ENCODE measurements at regions not wholly inside any gene's neighbourhood (a gene's known extent, or its start where the extent isn't known, plus 50 kb on each side); places are given as distances from the start of the nearest gene placed in this dataset.
"Not testable (repeated sequence)": the region's sequence is repeated elsewhere in the genome, so short reads cannot be mapped to it uniquely, and the experiment has no call there.

DNA sequence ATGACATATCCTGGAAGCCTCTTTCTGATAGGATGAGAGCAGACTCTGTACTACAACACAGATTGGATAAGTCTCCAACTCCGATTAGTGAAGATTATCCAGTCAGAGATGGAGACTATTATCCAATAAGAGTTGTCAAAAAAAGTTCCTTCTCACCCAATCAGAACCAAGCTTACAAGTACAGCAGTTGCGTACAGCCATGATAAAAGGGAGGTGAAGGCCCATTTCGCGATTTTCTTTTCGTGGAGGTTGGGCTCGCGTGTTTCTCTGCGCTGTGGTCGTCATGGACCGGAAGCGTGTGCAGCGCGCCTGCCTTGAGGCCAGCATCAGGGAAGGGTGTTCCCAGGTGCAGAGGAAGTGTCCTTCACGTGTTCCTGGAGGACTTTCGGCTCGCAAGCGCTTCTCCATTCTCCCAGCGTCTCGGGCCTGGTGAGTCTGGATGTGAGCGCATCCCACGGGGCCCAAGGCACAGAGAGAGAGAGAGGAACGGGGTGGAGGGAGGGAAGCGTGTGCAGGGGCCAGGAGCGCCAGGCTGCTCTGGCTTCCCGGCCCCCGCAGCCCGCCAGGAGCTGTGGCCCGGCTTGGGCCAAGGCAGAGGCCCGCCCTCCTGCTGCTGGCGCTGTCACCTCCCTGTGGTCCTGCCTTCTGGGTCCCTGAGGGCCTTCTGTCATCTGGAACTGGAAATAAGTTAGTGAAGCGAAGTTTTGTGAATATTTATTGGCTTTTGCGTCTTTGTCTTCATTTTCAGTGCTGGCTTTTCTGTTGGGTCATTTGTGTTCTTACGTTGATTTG lies 53.9 kb downstream of the CDRT15L2 start:
- not testable (repeated sequence) for H3K9me3 ChIP-seq (ENCODE audit: control insufficient read depth, low read length); H3K4me3 ChIP-seq (ENCODE audit: extremely low read depth, insufficient read depth, low read length, poor library complexity, severe bottlenecking); H3K4me1 ChIP-seq (ENCODE audit: control insufficient read depth, insufficient read depth, low read length, poor library complexity, severe bottlenecking); H3K27ac ChIP-seq (ENCODE audit: low read depth, low read length, severe bottlenecking); H3K36me3 ChIP-seq (ENCODE audit: control insufficient read depth, insufficient read depth, low read length)
- WGBS, 2 experiments (ENCODE audit: insufficient coverage in 2 of 2): 95 to 97% methylated on average over 12 to 17 of the region's 33 CpGs

- not testable (repeated sequence) for H3K4me1 ChIP-seq (ENCODE audit: control insufficient read depth, insufficient read depth, low read length, poor library complexity, severe bottlenecking); H3K27ac ChIP-seq (ENCODE audit: low read depth, low read length, severe bottlenecking); H3K4me3 ChIP-seq (ENCODE audit: extremely low read depth, insufficient read depth, low read length, poor library complexity, severe bottlenecking); H3K9me3 ChIP-seq (ENCODE audit: control insufficient read depth, low read length); H3K36me3 ChIP-seq (ENCODE audit: control insufficient read depth, insufficient read depth, low read length)
- no CpG with 5 or more reads among the region's 7 CpGs for WGBS, 2 experiments (ENCODE audit: insufficient coverage in 2 of 2)
Measured at GRCh38 chr17:20640147-20640546, 60.6 kb downstream of the CDRT15L2 start.

GRCh38 chr17:20646661-20647272 lies 67.2 kb downstream of the CDRT15L2 start:
- not testable (repeated sequence) for H3K4me3 ChIP-seq (ENCODE audit: extremely low read depth, insufficient read depth, low read length, poor library complexity, severe bottlenecking); H3K27ac ChIP-seq (ENCODE audit: low read depth, low read length, severe bottlenecking); H3K36me3 ChIP-seq (ENCODE audit: control insufficient read depth, insufficient read depth, low read length); H3K9me3 ChIP-seq (ENCODE audit: control insufficient read depth, low read length); H3K4me1 ChIP-seq (ENCODE audit: control insufficient read depth, insufficient read depth, low read length, poor library complexity, severe bottlenecking)
- 29 to 67% methylated on average over 3 to 4 of the region's 13 CpGs for WGBS, 2 experiments (ENCODE audit: insufficient coverage in 2 of 2)

- H3K4me1 ChIP-seq (ENCODE audit: control insufficient read depth, insufficient read depth, low read length, poor library complexity, severe bottlenecking); H3K4me3 ChIP-seq (ENCODE audit: extremely low read depth, insufficient read depth, low read length, poor library complexity, severe bottlenecking); H3K36me3 ChIP-seq (ENCODE audit: control insufficient read depth, insufficient read depth, low read length); H3K27ac ChIP-seq (ENCODE audit: low read depth, low read length, severe bottlenecking); H3K9me3 ChIP-seq (ENCODE audit: control insufficient read depth, low read length): not testable (repeated sequence)
- WGBS, 2 experiments (ENCODE audit: insufficient coverage in 2 of 2): 84 to 93% methylated on average over 6 to 7 of the region's 8 CpGs
Measured at GRCh38 chr17:20649097-20649767, 69.7 kb downstream of the CDRT15L2 start.

- WGBS, 2 experiments (ENCODE audit: insufficient coverage in 2 of 2): 86% methylated on average over 1 of the region's 8 CpGs; no CpG with 5 or more reads in 1 of the 2 experiments
- H3K27ac ChIP-seq (ENCODE audit: low read depth, low read length, severe bottlenecking); H3K36me3 ChIP-seq (ENCODE audit: control insufficient read depth, insufficient read depth, low read length); H3K4me3 ChIP-seq (ENCODE audit: extremely low read depth, insufficient read depth, low read length, poor library complexity, severe bottlenecking); H3K4me1 ChIP-seq (ENCODE audit: control insufficient read depth, insufficient read depth, low read length, poor library complexity, severe bottlenecking); H3K9me3 ChIP-seq (ENCODE audit: control insufficient read depth, low read length): not testable (repeated sequence)
Measured at GRCh38 chr17:20651022-20651421, 71.5 kb downstream of the CDRT15L2 start.

GRCh38 chr17:20651736-20652135 lies 72.2 kb downstream of the CDRT15L2 start:
- H3K4me1 ChIP-seq (ENCODE audit: control insufficient read depth, insufficient read depth, low read length, poor library complexity, severe bottlenecking); H3K4me3 ChIP-seq (ENCODE audit: extremely low read depth, insufficient read depth, low read length, poor library complexity, severe bottlenecking); H3K9me3 ChIP-seq (ENCODE audit: control insufficient read depth, low read length); H3K27ac ChIP-seq (ENCODE audit: low read depth, low read length, severe bottlenecking); H3K36me3 ChIP-seq (ENCODE audit: control insufficient read depth, insufficient read depth, low read length): not testable (repeated sequence)
- WGBS, 2 experiments (ENCODE audit: insufficient coverage in 2 of 2): 89% methylated on average over 1 of the region's 2 CpGs; no CpG with 5 or more reads in 1 of the 2 experiments

- H3K36me3 ChIP-seq (ENCODE audit: control insufficient read depth, insufficient read depth, low read length); H3K9me3 ChIP-seq (ENCODE audit: control insufficient read depth, low read length); H3K27ac ChIP-seq (ENCODE audit: low read depth, low read length, severe bottlenecking); H3K4me3 ChIP-seq (ENCODE audit: extremely low read depth, insufficient read depth, low read length, poor library complexity, severe bottlenecking); H3K4me1 ChIP-seq (ENCODE audit: control insufficient read depth, insufficient read depth, low read length, poor library complexity, severe bottlenecking): not testable (repeated sequence)
- WGBS, 2 experiments (ENCODE audit: insufficient coverage in 2 of 2): no CpG with 5 or more reads among the region's 5 CpGs
Measured at GRCh38 chr17:20653391-20653790, 73.9 kb downstream of the CDRT15L2 start.

- not testable (repeated sequence) for H3K27ac ChIP-seq (ENCODE audit: low read depth, low read length, severe bottlenecking); H3K4me3 ChIP-seq (ENCODE audit: extremely low read depth, insufficient read depth, low read length, poor library complexity, severe bottlenecking); H3K36me3 ChIP-seq (ENCODE audit: control insufficient read depth, insufficient read depth, low read length); H3K9me3 ChIP-seq (ENCODE audit: control insufficient read depth, low read length); H3K4me1 ChIP-seq (ENCODE audit: control insufficient read depth, insufficient read depth, low read length, poor library complexity, severe bottlenecking)
- WGBS, 2 experiments (ENCODE audit: insufficient coverage in 2 of 2): 30 to 43% methylated on average over 1 to 2 of the region's 4 CpGs
Measured at GRCh38 chr17:20654114-20654513, 74.6 kb downstream of the CDRT15L2 start.

- WGBS, 2 experiments (ENCODE audit: insufficient coverage in 2 of 2): 85 to 94% methylated on average over 2 to 3 of the region's 12 CpGs
- not testable (repeated sequence) for H3K9me3 ChIP-seq (ENCODE audit: control insufficient read depth, low read length); H3K36me3 ChIP-seq (ENCODE audit: control insufficient read depth, insufficient read depth, low read length); H3K27ac ChIP-seq (ENCODE audit: low read depth, low read length, severe bottlenecking); H3K4me3 ChIP-seq (ENCODE audit: extremely low read depth, insufficient read depth, low read length, poor library complexity, severe bottlenecking); H3K4me1 ChIP-seq (ENCODE audit: control insufficient read depth, insufficient read depth, low read length, poor library complexity, severe bottlenecking)
Measured at GRCh38 chr17:20654575-20654974, 75.1 kb downstream of the CDRT15L2 start.

DNA sequence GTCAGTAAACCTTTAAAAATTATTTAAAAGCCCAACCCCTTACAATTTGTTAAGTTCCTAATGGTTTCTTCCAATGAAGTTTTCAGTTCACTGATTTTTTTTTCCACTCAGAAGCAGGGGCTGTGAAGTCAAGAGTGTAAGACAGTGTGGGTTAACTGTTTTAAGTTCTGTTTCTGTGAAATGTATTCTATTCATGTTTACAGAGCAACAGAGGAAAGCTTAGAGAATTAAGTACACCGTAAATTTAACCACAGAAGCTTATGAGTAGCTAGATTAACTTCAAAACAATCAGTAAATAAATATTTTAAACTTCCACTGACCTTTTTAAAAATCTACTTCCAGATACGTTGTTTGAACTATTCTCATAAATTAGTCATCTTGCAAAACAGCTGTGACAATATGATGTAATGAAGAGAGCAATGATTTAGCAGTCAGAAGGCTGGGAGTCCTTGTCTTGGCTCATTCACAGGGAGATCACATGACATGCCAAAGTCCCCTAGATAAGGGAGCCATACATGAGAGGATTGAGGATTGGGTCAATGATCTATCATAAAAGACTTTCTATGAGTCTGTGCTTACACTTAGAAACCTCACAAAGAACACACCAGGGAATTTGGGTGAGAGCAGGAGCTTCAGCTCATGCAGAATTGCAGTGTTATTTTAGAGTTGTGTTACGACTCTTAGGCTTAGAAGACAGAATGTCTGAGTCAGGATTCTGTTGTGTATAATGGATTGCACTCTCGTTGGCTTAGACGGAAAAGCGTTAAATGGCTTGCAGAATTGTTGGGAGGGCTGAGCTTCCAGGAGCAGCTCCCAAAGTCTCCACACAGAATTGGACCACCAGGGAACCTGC lies 85.8 kb downstream of the CDRT15L2 start:
- not testable (repeated sequence) for H3K36me3 ChIP-seq (ENCODE audit: control insufficient read depth, insufficient read depth, low read length)

More for the DNA sequence above, 85.8 kb downstream of the CDRT15L2 start:
- not testable (repeated sequence) for H3K27ac ChIP-seq (ENCODE audit: low read depth, low read length, severe bottlenecking); H3K4me3 ChIP-seq (ENCODE audit: extremely low read depth, insufficient read depth, low read length, poor library complexity, severe bottlenecking); H3K4me1 ChIP-seq (ENCODE audit: control insufficient read depth, insufficient read depth, low read length, poor library complexity, severe bottlenecking); H3K9me3 ChIP-seq (ENCODE audit: control insufficient read depth, low read length)
- WGBS, 2 experiments (ENCODE audit: insufficient coverage in 2 of 2): no CpG with 5 or more reads among the region's 6 CpGs

Data from mesodermal cell (in vitro differentiated cells).